ACC112 (cell line): ENCODE measurements at regions not wholly inside any gene's neighbourhood (a gene's known extent, or its start where the extent isn't known, plus 50 kb on each side); places are given as distances from the start of the nearest gene placed in this dataset.

Experiments
- H2AFZ ChIP-seq: fragments of 200-600 bp; sonication (generic); one replicate; pipeline ENCODE4 v1.6.0; 2017; ENCODE audit warnings: antibody characterized with exemption, low read length; ENCODE audit not compliant: unreplicated experiment
- H3K27ac ChIP-seq: fragments of 200-600 bp; sonication (generic); 2 replicates; pipeline ENCODE4 v1.5.1; 2014; ENCODE audit warnings: low read depth, mild to moderate bottlenecking, antibody characterized with exemption, low read length, moderate library complexity
- H3K27me3 ChIP-seq: fragments of 200-600 bp; sonication (generic); 2 replicates; pipeline ENCODE4 v1.6.1; 2014; ENCODE audit warnings: mild to moderate bottlenecking, antibody characterized with exemption, low read length, moderate library complexity, mixed read lengths; ENCODE audit not compliant: insufficient read depth
- H3K36me3 ChIP-seq: fragments of 200-600 bp; sonication (generic); 2 replicates; pipeline ENCODE4 v1.6.1; 2016; ENCODE audit warnings: mild to moderate bottlenecking, antibody characterized with exemption, low read length, moderate library complexity, mixed read lengths; ENCODE audit not compliant: insufficient read depth
- H3K4me1 ChIP-seq: fragments of 200-600 bp; sonication (generic); one replicate; pipeline ENCODE4 v1.6.1; 2016; ENCODE audit warnings: low read length, mixed read lengths; ENCODE audit not compliant: insufficient read depth, unreplicated experiment, control insufficient read depth
- H3K4me3 ChIP-seq: fragments of 200-600 bp; sonication (generic); 2 replicates; pipeline ENCODE4 v1.5.1; 2014; ENCODE audit warnings: mild to moderate bottlenecking, low read depth, low read length
- H3K79me2 ChIP-seq: fragments of 200-600 bp; sonication (generic); one replicate; pipeline ENCODE4 v1.6.0; 2016; ENCODE audit warnings: low read length; ENCODE audit not compliant: control insufficient read depth, unreplicated experiment, insufficient read depth

GRCh38 chr14:53783256-53783655, 173.4 kb downstream of the BMP4 start:
- Histone ChIP-seq H3K79me2 (no peaks in the 10 kb centered on the region), H3K4me3 (no peak overlapping the region), H3K27ac (no peak overlapping the region), H2AFZ (no peak overlapping the region), H3K27me3 (no peaks in the 10 kb centered on the region; the same call in 1 of the 2 replicates), H3K4me1 (no peaks in the 10 kb centered on the region), H3K36me3 (no peaks in the 10 kb centered on the region)

GRCh38 chr14:53780051-53780555, 176.5 kb downstream of the BMP4 start:
- Histone ChIP-seq H3K27ac (no peak overlapping the region), H3K79me2 (no peaks in the 10 kb centered on the region), H3K36me3 (no peaks in the 10 kb centered on the region), H3K4me3 (no peak overlapping the region), H3K27me3 (no peaks in the 10 kb centered on the region), H3K4me1 (no peaks in the 10 kb centered on the region), H2AFZ (no peak overlapping the region)

- Histone ChIP-seq H3K4me3 (no peak overlapping the region), H2AFZ (no peak overlapping the region), H3K27ac (no peak overlapping the region), H3K27me3 (no peaks in the 10 kb centered on the region), H3K79me2 (no peaks in the 10 kb centered on the region), H3K4me1 (no peaks in the 10 kb centered on the region), H3K36me3 (no peaks in the 10 kb centered on the region)
These were observed 177.3 kb downstream of the BMP4 start for GRCh38 chr14:53779301-53779700.

GRCh38 chr14:53778263-53778662, 178.4 kb downstream of the BMP4 start:
- Histone ChIP-seq H3K36me3 (no peaks in the 10 kb centered on the region), H3K79me2 (no peaks in the 10 kb centered on the region), H3K27ac (no peak overlapping the region), H3K27me3 (no peaks in the 10 kb centered on the region), H2AFZ (no peak overlapping the region), H3K4me3 (no peak overlapping the region), H3K4me1 (no peaks in the 10 kb centered on the region)

GRCh38 chr14:53772936-53773335, 183.7 kb downstream of the BMP4 start:
- H3K79me2 ChIP-seq = no peaks in the 10 kb centered on the region
- no peaks in the 10 kb centered on the region for H3K36me3 ChIP-seq
- H3K4me3 ChIP-seq = no peak overlapping the region
- no peak overlapping the region for H3K27ac ChIP-seq
- no peaks in the 10 kb centered on the region for H3K4me1 ChIP-seq
- H3K27me3 ChIP-seq = peaks cover 3% of the 10 kb centered on the region; the same call in 1 of the 2 replicates
- H2AFZ ChIP-seq = no peak overlapping the region

- Histone ChIP-seq H3K27me3 (peaks cover 3% of the 10 kb centered on the region; the same call in 1 of the 2 replicates), H3K4me3 (no peak overlapping the region), H2AFZ (no peak overlapping the region), H3K36me3 (no peaks in the 10 kb centered on the region), H3K27ac (no peak overlapping the region), H3K4me1 (no peaks in the 10 kb centered on the region), H3K79me2 (no peaks in the 10 kb centered on the region)
These were observed 189.1 kb downstream of the BMP4 start for GRCh38 chr14:53767566-53767965.

GRCh38 chr14:53766601-53767000, 190.0 kb downstream of the BMP4 start:
- peaks cover 3% of the 10 kb centered on the region; the same call in 1 of the 2 replicates for H3K27me3 ChIP-seq
- H3K36me3 ChIP-seq = no peaks in the 10 kb centered on the region
- no peaks in the 10 kb centered on the region for H3K79me2 ChIP-seq
- no peak overlapping the region for H3K27ac ChIP-seq
- no peak overlapping the region for H3K4me3 ChIP-seq
- H3K4me1 ChIP-seq = no peaks in the 10 kb centered on the region
- H2AFZ ChIP-seq = no peak overlapping the region

- Histone ChIP-seq H2AFZ (no peak overlapping the region), H3K79me2 (no peaks in the 10 kb centered on the region), H3K4me3 (no peak overlapping the region), H3K27ac (no peak overlapping the region), H3K36me3 (no peaks in the 10 kb centered on the region), H3K27me3 (peaks cover 3% of the 10 kb centered on the region; the same call in 1 of the 2 replicates), H3K4me1 (no peaks in the 10 kb centered on the region)
These were observed 190.5 kb downstream of the BMP4 start for GRCh38 chr14:53766106-53766505.

GRCh38 chr14:53764846-53765245, 191.8 kb downstream of the BMP4 start:
- H3K36me3 ChIP-seq = no peaks in the 10 kb centered on the region
- no peaks in the 10 kb centered on the region for H3K79me2 ChIP-seq
- H3K4me3 ChIP-seq = no peak overlapping the region
- H3K27me3 ChIP-seq = peaks cover 3% of the 10 kb centered on the region; the same call in 1 of the 2 replicates
- H3K27ac ChIP-seq = no peak overlapping the region
- H3K4me1 ChIP-seq = no peaks in the 10 kb centered on the region
- H2AFZ ChIP-seq = no peak overlapping the region

GRCh38 chr14:53758141-53758540, 198.5 kb downstream of the BMP4 start:
- Histone ChIP-seq H3K4me3 (no peak overlapping the region), H3K4me1 (no peaks in the 10 kb centered on the region), H3K27me3 (no peaks in the 10 kb centered on the region), H3K27ac (no peak overlapping the region), H3K36me3 (no peaks in the 10 kb centered on the region), H2AFZ (no peak overlapping the region), H3K79me2 (no peaks in the 10 kb centered on the region)

- H3K4me1 ChIP-seq = no peaks in the 10 kb centered on the region
- no peaks in the 10 kb centered on the region for H3K27me3 ChIP-seq
- no peaks in the 10 kb centered on the region for H3K36me3 ChIP-seq
- H2AFZ ChIP-seq = no peak overlapping the region
- H3K79me2 ChIP-seq = no peaks in the 10 kb centered on the region
- H3K27ac ChIP-seq = no peak overlapping the region
- no peak overlapping the region for H3K4me3 ChIP-seq
These were observed 198.9 kb downstream of the BMP4 start for GRCh38 chr14:53757732-53758131.
